GM12875 (cell line): ENCODE measurements at regions not wholly inside any gene's neighbourhood (a gene's known extent, or its start where the extent isn't known, plus 50 kb on each side); places are given as distances from the start of the nearest gene placed in this dataset.

Source experiments
- H3K4me3 ChIP-seq: one replicate; pipeline ENCODE4 v1.5.1; 2011; ENCODE audit warnings: low read depth, low read length, control low read depth
- TF ChIP-seq, protein P1 (sequence below): IDR thresholded peaks from 2 replicates; pipeline ENCODE4 v1.5.1; 2011; ENCODE audit warnings: low read depth, mild to moderate bottlenecking, control low read depth, inconsistent platforms, low read length, moderate library complexity, borderline replicate concordance; ENCODE audit not compliant: insufficient read depth

DNA sequence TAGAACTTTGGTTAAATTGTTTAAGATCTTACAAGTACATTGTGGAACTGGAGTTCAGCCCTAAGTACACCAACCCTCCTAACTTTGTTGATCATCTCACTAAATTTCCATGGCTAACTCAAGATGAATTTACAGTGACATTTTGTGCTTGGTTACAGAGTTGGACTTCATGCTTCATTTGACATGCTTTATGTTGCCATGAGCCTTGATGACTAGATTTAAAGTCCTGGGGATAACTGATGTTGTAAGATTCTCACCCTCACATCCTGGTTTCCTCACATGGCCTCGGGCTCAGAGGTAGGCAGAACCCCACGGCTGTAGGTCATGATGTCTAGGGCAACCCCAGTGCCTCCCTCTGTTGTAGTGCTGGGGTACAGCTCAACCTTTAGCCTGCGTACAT lies 397.2 kb upstream of the IGFBP3 start:
- TF ChIP-seq, protein P1, sequence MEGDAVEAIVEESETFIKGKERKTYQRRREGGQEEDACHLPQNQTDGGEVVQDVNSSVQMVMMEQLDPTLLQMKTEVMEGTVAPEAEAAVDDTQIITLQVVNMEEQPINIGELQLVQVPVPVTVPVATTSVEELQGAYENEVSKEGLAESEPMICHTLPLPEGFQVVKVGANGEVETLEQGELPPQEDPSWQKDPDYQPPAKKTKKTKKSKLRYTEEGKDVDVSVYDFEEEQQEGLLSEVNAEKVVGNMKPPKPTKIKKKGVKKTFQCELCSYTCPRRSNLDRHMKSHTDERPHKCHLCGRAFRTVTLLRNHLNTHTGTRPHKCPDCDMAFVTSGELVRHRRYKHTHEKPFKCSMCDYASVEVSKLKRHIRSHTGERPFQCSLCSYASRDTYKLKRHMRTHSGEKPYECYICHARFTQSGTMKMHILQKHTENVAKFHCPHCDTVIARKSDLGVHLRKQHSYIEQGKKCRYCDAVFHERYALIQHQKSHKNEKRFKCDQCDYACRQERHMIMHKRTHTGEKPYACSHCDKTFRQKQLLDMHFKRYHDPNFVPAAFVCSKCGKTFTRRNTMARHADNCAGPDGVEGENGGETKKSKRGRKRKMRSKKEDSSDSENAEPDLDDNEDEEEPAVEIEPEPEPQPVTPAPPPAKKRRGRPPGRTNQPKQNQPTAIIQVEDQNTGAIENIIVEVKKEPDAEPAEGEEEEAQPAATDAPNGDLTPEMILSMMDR, result no peak
- no peak overlapping the region for H3K4me3 ChIP-seq

DNA sequence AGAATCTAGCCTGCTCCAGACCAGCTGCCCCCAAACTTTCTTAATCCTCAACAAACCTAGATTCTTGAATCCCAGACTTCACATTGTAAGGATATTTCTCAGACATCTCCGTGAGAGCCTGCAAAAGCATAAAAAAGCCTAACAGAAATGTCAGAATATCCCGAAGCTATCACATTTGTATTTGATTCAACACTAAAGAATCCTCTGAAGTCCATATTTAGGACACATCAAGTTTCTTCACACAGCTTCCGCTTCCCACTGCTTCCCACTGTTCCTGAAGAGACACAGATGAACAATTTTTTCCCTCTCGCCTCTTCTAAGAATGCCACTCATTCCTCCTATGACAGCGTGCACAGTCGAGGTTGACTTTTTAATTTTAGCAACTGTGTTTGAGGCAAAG lies 396.2 kb upstream of the IGFBP3 start:
- H3K4me3 ChIP-seq, result no peak overlapping the region
- TF ChIP-seq, protein P1, result no peak

- TF ChIP-seq, protein P1, result no peak
- no peak overlapping the region for H3K4me3 ChIP-seq
These were observed 394.8 kb upstream of the IGFBP3 start for GRCh38 chr7:46315891-46316290.

DNA sequence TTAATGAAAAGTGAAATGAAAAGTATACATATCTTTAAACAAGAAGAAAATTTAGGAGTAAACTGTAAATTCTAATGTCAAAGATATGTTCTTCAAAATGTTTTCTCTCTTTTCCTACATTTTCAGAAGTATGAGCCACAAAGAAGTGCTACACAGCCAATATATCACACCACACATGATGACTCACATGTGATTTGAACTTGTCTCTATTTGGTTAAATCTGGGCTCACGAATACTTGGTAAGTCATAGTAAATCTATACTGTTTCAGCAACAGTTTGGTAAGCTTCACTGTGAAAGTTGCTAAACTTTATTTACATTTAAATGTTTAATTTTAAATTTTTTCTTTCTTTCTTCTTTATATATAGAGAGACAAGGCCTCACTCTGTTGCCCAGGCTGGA lies 380.6 kb upstream of the IGFBP3 start:
- TF ChIP-seq, protein P1, result no peak
- H3K4me3 ChIP-seq, result no peak overlapping the region

- TF ChIP-seq, protein P1, result no peak
These were observed 376.4 kb upstream of the IGFBP3 start for GRCh38 chr7:46297515-46297914.

GRCh38 chr7:46296526-46296925 lies 375.5 kb upstream of the IGFBP3 start:
- TF ChIP-seq, protein P1, result no peak
- H3K4me3 ChIP-seq, result no peak overlapping the region

More at GRCh38 chr7:46297515-46297914, 376.4 kb upstream of the IGFBP3 start:
- no peak overlapping the region for H3K4me3 ChIP-seq

DNA sequence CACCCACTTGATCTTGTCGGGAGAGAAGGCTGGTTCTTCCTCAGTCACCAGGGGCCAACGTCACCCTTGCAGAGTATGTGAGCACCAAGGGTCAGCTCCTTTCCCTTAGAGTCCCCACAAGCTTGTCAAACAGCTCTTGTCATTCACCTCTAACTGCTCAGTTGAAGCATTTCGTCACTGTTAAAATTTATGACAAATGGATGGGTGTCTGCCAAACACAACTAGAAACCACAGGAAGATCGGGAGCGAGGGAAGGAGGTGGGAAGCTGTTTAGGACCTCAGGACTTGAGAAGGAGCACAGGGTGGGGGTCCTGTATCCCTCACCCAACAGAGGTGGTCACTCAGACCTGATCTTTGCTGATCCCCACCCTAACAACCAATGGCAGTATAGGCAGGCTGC lies 373.3 kb upstream of the IGFBP3 start:
- H3K4me3 ChIP-seq, result no peak overlapping the region
- TF ChIP-seq, protein P1, result no peak
